Activated CD4-positive, alpha-beta T cell treated with anti-CD3 and anti-CD28 coated beads for 1 hour (primary cell): ENCODE measurements at regions not wholly inside any gene's neighbourhood (a gene's known extent, or its start where the extent isn't known, plus 50 kb on each side); places are given as distances from the start of the nearest gene placed in this dataset.
"Not testable (repeated sequence)": the region's sequence is repeated elsewhere in the genome, so short reads cannot be mapped to it uniquely, and the experiment has no call there.

Experiments
- DNase-seq: peaks from one replicate; pipeline ENCODE4 v3.0.0-alpha.2; 2020

DNA sequence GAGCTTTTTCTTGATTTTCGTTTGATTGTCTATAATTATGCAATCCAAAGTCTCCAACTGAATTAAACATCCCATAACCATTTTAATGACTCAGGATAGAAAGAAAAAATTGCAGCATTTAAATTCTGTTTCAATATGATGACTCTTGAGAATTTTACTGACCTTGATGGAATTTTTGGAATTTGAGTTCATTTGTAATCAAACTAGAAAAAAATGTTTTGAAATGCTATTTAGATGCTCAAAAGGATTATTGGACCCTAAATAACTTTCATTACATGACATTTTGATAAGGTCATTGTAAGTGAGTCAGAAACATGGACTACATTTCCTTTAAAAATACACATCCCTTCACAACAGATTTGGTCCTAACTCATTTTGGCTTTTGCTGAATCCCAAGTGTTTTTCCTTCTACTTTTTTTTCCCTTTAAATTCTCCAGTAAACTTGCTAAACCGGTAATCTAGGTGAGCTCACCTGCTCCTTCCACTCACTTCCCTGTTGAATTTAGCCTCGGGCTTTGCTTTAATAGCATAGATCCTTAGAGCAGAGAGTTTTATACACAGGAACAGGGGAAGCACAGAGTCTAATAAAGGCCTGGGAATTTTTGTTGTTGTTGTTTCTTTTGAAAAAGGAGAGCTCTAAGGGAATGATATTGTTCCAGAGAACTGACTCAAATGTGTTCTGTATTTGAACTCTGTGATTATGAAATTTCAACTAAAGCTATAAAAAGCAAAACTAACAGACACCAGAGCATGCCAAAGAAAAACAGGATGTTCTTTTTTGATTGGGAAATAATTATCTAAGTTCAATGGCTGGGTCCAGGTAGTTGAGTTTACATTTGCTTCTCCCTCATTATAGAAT is 1088.2 kb upstream of the CITED2 start:
- DNase-seq, result no peak

GRCh38 chr6:140462076-140462452 is 1087.6 kb upstream of the CITED2 start:
- no peak for DNase-seq

- DNase-seq, result no peak
Observed at GRCh38 chr6:140460267-140460666, 1085.8 kb upstream of the CITED2 start.

- no peak for DNase-seq
Observed at GRCh38 chr6:140459209-140459608, 1084.8 kb upstream of the CITED2 start.

DNA sequence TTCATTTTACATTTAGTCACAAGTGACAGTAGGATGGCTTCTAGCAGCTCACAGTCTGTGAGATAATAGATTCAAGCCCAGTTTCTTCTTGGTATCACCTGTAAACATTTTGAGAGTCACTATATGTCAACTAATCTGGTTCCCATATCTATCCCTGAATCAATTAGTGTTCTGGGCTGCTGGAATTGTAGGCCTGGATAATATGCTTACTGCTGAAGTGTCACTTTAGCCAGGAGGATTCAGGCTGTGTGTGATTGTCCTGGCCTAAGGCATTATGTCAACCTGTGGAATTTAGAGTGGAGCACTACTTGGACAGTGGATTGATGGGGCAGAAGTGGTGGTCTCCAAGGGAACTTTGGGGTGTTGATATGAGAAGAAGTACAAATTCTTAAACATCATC is 1071.8 kb upstream of the CITED2 start:
- no peak for DNase-seq

- DNase-seq, result no peak
Observed at GRCh38 chr6:140445474-140446004, 1071.1 kb upstream of the CITED2 start.

GRCh38 chr6:140443112-140443511 is 1068.7 kb upstream of the CITED2 start:
- DNase-seq, result not testable (repeated sequence)

- no peak for DNase-seq
Observed at GRCh38 chr6:140441256-140441655, 1066.8 kb upstream of the CITED2 start.

- no peak for DNase-seq
Observed at GRCh38 chr6:140440223-140440835, 1065.9 kb upstream of the CITED2 start.

- no peak for DNase-seq
Observed at GRCh38 chr6:140438346-140438735, 1063.9 kb upstream of the CITED2 start.

GRCh38 chr6:140437619-140438345 is 1063.3 kb upstream of the CITED2 start:
- DNase-seq, result no peak

DNA sequence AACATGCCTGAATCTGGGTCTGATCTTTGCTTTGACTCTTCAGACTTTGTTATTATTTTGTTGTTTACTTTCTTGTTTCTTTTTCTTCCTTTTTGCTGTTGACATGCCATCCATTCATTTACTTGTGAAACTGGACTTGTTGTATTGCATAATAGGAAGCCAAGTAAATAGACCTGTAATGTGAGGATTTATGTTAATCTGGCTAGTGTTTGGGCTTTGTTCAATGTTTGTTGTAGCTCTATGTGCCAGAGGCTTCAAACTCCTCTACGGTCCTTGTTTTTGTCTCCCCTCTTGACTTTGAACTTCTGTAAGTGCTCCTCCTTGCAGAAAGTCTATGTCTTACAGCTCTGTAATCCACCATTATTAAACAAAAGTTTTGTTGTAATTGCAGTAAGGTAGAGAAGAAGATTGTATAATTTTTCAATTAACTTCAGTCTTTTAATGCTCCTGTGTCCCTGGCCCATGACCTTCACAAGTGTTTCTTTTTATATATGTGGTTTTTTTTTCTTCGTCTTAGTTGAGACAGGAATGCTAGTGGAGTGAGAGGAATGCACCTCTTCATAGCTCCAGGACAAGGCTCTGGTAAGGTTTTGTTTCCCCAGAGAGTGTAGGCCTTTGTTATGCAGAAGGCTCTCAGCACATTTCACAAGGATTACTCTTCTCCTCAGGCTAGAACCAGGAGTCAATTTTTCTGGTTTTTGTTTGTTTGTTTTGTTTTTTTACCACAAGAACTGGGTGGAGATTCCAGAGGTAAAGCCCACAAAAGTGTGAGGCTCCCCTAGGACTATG is 1061.8 kb upstream of the CITED2 start:
- DNase-seq, result no peak

GRCh38 chr6:140434761-140435160 is 1060.3 kb upstream of the CITED2 start:
- no peak for DNase-seq

- DNase-seq, result no peak
Observed at GRCh38 chr6:140433072-140433471, 1058.6 kb upstream of the CITED2 start.

DNA sequence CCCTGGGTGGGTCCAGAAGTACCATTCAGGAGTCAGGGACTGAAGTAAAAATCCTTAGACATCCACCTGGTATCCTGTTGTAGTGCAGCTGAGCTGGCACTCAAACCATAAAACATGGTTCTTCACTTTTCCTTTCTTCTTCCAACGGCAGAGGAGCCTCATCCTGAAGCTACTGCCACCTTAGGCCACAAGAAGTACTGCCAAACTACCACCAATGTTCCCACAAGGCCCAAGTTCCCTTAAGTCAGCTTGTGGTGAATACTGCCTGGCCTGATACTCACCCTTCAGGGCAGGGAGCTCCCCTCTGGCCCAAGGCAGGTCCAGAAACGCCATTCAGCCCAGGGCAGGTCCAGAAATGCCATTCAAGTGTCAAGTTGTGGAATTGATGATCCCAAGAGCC is 1053.4 kb upstream of the CITED2 start:
- DNase-seq, result no peak

DNA sequence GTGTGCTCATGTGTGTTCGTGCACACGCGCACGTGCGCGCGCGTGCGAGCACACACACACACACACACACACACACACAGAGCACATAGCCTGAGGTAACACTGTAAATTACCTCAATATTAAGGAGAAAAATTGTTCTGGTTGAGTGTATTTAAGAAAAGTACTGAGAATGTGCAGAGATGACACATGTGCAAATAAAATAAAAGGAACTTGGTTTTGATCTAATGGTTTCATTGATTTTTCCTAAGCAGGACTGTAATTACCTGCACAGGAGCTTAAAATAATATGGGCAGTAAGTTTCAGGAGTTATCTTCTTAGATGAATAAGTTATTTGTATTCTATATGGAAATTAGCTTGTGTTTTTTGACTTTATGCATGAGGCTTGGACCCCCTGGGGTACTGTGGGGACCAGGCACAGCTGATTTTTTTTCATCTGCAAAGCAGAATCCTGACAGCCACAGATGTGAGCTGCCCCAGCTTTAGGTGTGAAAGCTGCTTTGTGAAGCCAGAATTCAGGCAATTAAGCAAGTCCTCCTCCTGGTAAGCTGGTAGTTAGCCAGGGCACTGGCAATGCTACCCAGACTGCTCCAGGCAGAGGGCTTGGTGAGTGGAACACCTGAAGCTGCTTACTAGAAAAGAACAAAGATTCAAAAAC is 1040.6 kb upstream of the CITED2 start:
- DNase-seq, result no peak

DNA sequence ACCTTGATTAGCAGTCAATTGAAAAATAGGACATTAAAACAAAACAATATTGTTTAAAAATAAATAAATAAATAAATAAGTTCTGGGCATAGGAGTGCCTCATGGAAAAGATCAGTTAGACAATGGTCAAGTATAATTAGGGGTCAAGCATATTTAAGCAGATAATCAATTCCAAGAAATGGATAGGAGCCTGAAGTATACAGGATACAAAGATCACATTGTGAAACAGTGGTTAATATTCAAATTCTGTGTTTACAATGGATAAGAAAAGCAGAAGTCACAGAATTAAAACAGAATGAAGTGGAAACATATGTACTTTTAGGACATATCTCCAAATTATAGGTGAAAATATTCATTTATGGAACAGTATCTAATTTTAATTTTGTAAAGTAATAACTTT is 1028.6 kb upstream of the CITED2 start:
- DNase-seq, result no peak

- DNase-seq, result no peak
Observed at GRCh38 chr6:140401761-140402160, 1027.3 kb upstream of the CITED2 start.

DNA sequence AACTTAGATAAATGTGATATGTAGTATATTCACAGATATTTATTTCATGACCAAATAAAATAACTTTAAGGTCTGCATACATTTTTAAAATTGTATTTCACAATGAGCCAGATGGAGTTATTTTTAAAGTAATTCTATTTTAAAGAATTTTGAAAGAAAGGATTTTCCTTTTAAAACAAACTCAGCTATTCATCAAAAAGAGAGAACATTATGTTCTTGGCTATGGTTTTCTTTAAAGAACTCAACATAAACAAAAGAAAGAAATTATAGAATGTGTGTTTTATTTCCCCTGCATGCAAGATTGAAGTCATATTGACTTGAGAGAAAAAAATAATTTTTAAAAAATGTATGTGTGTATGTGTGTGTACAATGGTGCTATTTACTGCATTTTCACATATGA is 1023.6 kb upstream of the CITED2 start:
- DNase-seq, result no peak

GRCh38 chr6:140397106-140397505 is 1022.7 kb upstream of the CITED2 start:
- DNase-seq, result no peak

GRCh38 chr6:140393665-140394540 is 1019.5 kb upstream of the CITED2 start:
- DNase-seq, result no peak
